ENCODE measurements at regions not wholly inside any gene's neighbourhood (a gene's known extent, or its start where the extent isn't known, plus 50 kb on each side); places are given as distances from the start of the nearest gene placed in this dataset.

DNA sequence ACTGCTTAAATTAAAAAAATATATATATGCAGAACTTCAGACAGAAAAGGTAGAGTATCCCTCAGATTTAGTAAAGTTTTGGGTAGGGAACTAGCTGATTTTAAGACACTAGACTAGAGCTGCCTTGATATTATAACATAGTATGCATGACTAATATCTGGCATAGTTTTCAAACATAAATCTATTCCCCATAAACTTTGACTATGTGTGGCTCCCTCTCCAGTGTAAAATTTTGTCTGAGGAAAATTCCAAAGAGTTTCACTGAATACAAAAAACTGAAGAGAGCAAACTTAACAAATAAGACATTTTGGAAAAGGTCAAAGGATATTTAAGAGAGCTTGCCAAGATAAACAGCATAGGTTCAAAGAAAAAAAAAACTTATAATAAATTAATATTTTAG is 66.2 kb upstream of the ZNF462 start:
- peaks cover 0 to 7% (median 4%) of the 10 kb centered on the region in 7 donors for H3K9me3 Mint-ChIP-seq
- Histone ChIP-seq H3K27ac (ENCODE audit: insufficient read depth, low read length, poor library complexity, severe bottlenecking) (no peak overlapping the region), H3K4me3 (ENCODE audit: low read depth, low read length) (no peak overlapping the region), H3K9me3 (ENCODE audit: control insufficient read depth in 2 of 2, low read length in 2 of 2) (no peaks in the 10 kb centered on the region), H3K36me3 (ENCODE audit: control insufficient read depth, insufficient read depth, low read length) (no peaks in the 10 kb centered on the region), H3K27me3 (ENCODE audit: control insufficient read depth, insufficient read depth, low read length) (no peaks in the 10 kb centered on the region), H3K4me1 (ENCODE audit: control insufficient read depth, insufficient read depth, low read length, poor library complexity, severe bottlenecking) (no peaks in the 10 kb centered on the region)
- no peak for DNase-seq
- no peaks in the 10 kb centered on the region for H3K4me1 Mint-ChIP-seq
- H3K4me3 Mint-ChIP-seq = no peak overlapping the region
- H3K27me3 Mint-ChIP-seq = no peaks in the 10 kb centered on the region
- no peaks in the 10 kb centered on the region for H3K36me3 Mint-ChIP-seq
- no peak for ATAC-seq (ENCODE audit: low read depth in 2 of 2)
- no peak overlapping the region for H3K27ac Mint-ChIP-seq

DNA sequence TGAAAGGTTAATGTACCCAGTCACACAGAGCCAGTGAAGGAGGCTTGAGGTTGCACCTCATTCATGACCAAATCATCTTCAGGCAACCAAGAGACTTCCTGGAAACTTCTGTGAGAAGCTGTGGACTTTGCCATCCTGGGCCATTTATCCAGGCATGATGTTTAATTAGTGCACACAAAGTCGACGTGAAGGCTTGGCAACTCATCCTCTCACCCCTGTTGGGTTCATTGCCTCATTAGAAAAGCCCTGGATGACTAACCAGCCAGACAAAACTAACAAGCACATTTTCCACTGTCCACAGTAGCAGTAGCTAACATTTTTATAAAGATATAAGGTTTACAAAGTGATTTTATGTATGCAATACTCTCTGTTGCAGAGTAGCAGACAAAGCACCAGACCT is 65.7 kb upstream of the ZNF462 start:
- no peak overlapping the region for H3K4me3 Mint-ChIP-seq
- no peak overlapping the region for H3K27ac Mint-ChIP-seq
- ATAC-seq (ENCODE audit: low read depth in 2 of 2) = no peak
- H3K27ac ChIP-seq (ENCODE audit: insufficient read depth, low read length, poor library complexity, severe bottlenecking) = no peak overlapping the region
- H3K36me3 ChIP-seq (ENCODE audit: control insufficient read depth, insufficient read depth, low read length) = no peaks in the 10 kb centered on the region
- H3K36me3 Mint-ChIP-seq = no peaks in the 10 kb centered on the region
- no peaks in the 10 kb centered on the region for H3K9me3 ChIP-seq (ENCODE audit: control insufficient read depth in 2 of 2, low read length in 2 of 2)
- no peak for DNase-seq
- peaks cover 0 to 10% (median 4%) of the 10 kb centered on the region in 7 donors for H3K9me3 Mint-ChIP-seq
- no peaks in the 10 kb centered on the region for H3K4me1 ChIP-seq (ENCODE audit: control insufficient read depth, insufficient read depth, low read length, poor library complexity, severe bottlenecking)
- no peaks in the 10 kb centered on the region for H3K4me1 Mint-ChIP-seq
- no peaks in the 10 kb centered on the region for H3K27me3 Mint-ChIP-seq
- H3K4me3 ChIP-seq (ENCODE audit: low read depth, low read length) = no peak overlapping the region
- H3K27me3 ChIP-seq (ENCODE audit: control insufficient read depth, insufficient read depth, low read length) = no peaks in the 10 kb centered on the region

DNA sequence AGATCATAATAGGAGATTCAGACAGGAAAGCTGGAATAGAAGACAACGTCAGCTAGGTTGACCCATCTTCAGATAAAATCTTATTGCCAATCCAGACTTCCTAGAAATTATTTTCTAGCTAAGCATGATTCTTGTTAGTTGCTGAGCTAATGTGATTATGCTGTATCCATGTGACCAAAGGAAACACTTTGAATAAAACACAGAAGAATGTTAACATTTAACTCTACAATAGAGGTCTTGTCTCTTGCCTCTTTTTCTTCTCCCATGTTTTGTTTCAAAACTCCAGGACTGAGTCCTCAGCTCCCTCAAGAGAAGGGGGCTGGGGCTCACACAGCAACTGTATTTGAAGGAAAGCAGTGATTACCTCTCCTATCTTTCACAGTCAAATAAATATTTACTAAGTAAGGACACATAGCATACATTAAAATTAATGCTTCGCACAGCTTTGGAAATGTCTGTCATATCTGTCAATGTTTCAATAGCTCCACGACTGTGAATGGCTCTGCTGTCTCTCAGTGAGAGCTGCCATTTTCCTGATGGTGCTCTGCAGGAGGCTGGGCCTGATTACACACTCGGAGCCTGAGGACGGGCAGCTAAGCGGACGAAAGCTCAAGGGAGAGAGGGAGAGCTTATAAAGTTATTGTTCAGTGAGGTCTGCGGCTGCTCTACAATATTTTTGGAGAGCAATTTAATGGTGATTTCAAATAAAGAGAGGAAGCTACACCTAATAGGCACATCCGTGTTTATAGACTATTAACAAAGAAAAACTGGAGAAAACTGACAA is 64.8 kb upstream of the ZNF462 start:
- H3K9me3 ChIP-seq (ENCODE audit: control insufficient read depth in 2 of 2, low read length in 2 of 2) = no peaks in the 10 kb centered on the region
- no peaks in the 10 kb centered on the region for H3K4me1 Mint-ChIP-seq
- no peak overlapping the region for H3K27ac Mint-ChIP-seq

DNA sequence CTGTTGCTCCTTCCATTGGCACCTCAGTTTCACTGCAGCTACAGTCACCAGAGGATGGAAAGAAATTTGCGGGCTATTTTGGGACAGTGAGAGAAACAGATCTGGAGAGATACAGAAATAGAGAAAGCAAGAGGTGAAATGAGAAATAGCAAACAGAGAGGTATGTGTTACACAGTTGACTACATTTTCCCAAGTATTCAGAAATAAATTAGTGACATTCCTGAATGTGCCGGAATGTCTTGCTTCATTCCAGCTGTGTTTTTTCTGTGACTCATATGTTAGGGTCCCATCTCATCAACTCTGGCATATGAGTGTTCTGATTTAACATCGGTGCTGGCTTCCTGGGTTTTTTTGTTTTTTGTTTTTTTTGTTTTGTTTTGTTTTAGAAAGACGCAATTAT is 63.8 kb upstream of the ZNF462 start:
- H3K4me1 Mint-ChIP-seq = no peaks in the 10 kb centered on the region
- Histone ChIP-seq H3K27me3 (ENCODE audit: control insufficient read depth, insufficient read depth, low read length) (no peaks in the 10 kb centered on the region), H3K36me3 (ENCODE audit: control insufficient read depth, insufficient read depth, low read length) (no peaks in the 10 kb centered on the region), H3K9me3 (ENCODE audit: control insufficient read depth in 2 of 2, low read length in 2 of 2) (no peaks in the 10 kb centered on the region), H3K4me1 (ENCODE audit: control insufficient read depth, insufficient read depth, low read length, poor library complexity, severe bottlenecking) (no peaks in the 10 kb centered on the region), H3K4me3 (ENCODE audit: low read depth, low read length) (no peak overlapping the region), H3K27ac (ENCODE audit: insufficient read depth, low read length, poor library complexity, severe bottlenecking) (no peak overlapping the region)
- no peaks in the 10 kb centered on the region for H3K27me3 Mint-ChIP-seq
- DNase-seq (no peak), ATAC-seq (ENCODE audit: low read depth in 2 of 2) (no peak)
- no peaks in the 10 kb centered on the region for H3K36me3 Mint-ChIP-seq
- H3K4me3 Mint-ChIP-seq = no peak overlapping the region
- H3K9me3 Mint-ChIP-seq = peaks cover 0 to 20% (median 4%) of the 10 kb centered on the region in 7 donors
- H3K27ac Mint-ChIP-seq = no peak overlapping the region

More for the DNA sequence above, 64.8 kb upstream of the ZNF462 start:
- Histone ChIP-seq H3K4me3 (ENCODE audit: low read depth, low read length) (no peak overlapping the region), H3K4me1 (ENCODE audit: control insufficient read depth, insufficient read depth, low read length, poor library complexity, severe bottlenecking) (no peaks in the 10 kb centered on the region), H3K27me3 (ENCODE audit: control insufficient read depth, insufficient read depth, low read length) (no peaks in the 10 kb centered on the region), H3K36me3 (ENCODE audit: control insufficient read depth, insufficient read depth, low read length) (no peaks in the 10 kb centered on the region), H3K27ac (ENCODE audit: insufficient read depth, low read length, poor library complexity, severe bottlenecking) (no peak overlapping the region)
- no peak for ATAC-seq (ENCODE audit: low read depth in 2 of 2)
- no peak for DNase-seq
- peaks cover 0 to 17% (median 4%) of the 10 kb centered on the region in 7 donors for H3K9me3 Mint-ChIP-seq
- no peaks in the 10 kb centered on the region for H3K36me3 Mint-ChIP-seq
- H3K27me3 Mint-ChIP-seq = no peaks in the 10 kb centered on the region
- H3K4me3 Mint-ChIP-seq = no peak overlapping the region

DNA sequence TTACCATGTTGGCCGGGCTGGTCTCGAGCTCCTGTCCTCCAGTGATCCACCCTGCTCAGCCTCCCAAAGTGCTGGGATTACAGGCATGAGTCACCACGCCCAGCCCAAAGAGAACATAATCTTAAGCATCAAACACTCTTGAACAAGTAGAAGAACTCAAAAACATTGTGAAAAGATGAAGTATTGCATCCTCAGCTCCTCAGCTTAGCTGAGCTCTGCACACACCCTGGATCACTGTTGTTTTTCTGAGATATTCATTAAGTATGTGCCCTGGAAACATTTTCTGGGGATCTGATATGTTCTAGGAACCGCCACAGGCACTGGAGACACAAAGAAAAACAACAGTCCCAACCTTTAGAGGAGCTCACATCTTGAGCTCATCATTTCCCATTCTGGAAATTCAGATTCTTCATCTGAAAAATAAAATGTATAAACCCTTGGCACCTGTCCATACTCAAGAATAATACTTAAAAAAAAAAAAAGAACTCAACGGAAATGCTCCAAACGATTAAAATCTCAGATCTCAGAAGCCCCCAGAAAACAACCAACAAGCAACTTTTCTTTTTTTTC is 62.2 kb upstream of the ZNF462 start:
- no peak overlapping the region for H3K4me3 Mint-ChIP-seq
- Histone ChIP-seq H3K4me1 (ENCODE audit: control insufficient read depth, insufficient read depth, low read length, poor library complexity, severe bottlenecking) (no peaks in the 10 kb centered on the region), H3K9me3 (ENCODE audit: control insufficient read depth in 2 of 2, low read length in 2 of 2) (no peaks in the 10 kb centered on the region), H3K27me3 (ENCODE audit: control insufficient read depth, insufficient read depth, low read length) (no peaks in the 10 kb centered on the region), H3K4me3 (ENCODE audit: low read depth, low read length) (no peak overlapping the region), H3K36me3 (ENCODE audit: control insufficient read depth, insufficient read depth, low read length) (no peaks in the 10 kb centered on the region), H3K27ac (ENCODE audit: insufficient read depth, low read length, poor library complexity, severe bottlenecking) (no peak overlapping the region)
- H3K36me3 Mint-ChIP-seq = no peaks in the 10 kb centered on the region
- DNase-seq (no peak), ATAC-seq (ENCODE audit: low read depth in 2 of 2) (no peak)
- H3K27me3 Mint-ChIP-seq = no peaks in the 10 kb centered on the region
- no peak overlapping the region for H3K27ac Mint-ChIP-seq
- no peaks in the 10 kb centered on the region for H3K4me1 Mint-ChIP-seq
- H3K9me3 Mint-ChIP-seq = peaks cover 0 to 21% (median 5%) of the 10 kb centered on the region in 7 donors

DNA sequence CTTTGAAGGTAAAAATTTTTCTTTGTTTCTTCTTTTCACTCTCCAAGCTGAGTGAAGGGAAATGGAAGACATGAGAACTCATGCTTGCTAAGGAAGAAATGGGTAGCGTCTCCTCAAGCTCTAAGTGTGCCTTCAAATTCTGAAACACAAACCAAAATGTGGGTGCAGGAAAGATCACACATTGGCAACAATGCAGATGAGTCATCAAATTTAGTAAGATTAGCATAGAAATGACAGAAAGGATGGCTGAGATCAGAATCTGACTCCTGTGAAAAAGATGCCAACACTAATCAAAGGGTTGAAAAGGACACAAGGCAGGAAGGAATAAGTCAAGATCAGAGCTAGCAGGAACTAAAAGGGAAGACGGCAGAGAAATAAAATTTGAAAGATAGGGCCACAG is 61.1 kb upstream of the ZNF462 start:
- no peaks in the 10 kb centered on the region for H3K27me3 Mint-ChIP-seq
- no peaks in the 10 kb centered on the region for H3K36me3 Mint-ChIP-seq
- Histone ChIP-seq H3K4me3 (ENCODE audit: low read depth, low read length) (no peak overlapping the region), H3K27me3 (ENCODE audit: control insufficient read depth, insufficient read depth, low read length) (no peaks in the 10 kb centered on the region), H3K4me1 (ENCODE audit: control insufficient read depth, insufficient read depth, low read length, poor library complexity, severe bottlenecking) (no peaks in the 10 kb centered on the region), H3K27ac (ENCODE audit: insufficient read depth, low read length, poor library complexity, severe bottlenecking) (no peak overlapping the region), H3K9me3 (ENCODE audit: control insufficient read depth in 2 of 2, low read length in 2 of 2) (no peaks in the 10 kb centered on the region), H3K36me3 (ENCODE audit: control insufficient read depth, insufficient read depth, low read length) (no peaks in the 10 kb centered on the region)
- no peak overlapping the region for H3K27ac Mint-ChIP-seq
- no peaks in the 10 kb centered on the region for H3K4me1 Mint-ChIP-seq
- H3K4me3 Mint-ChIP-seq = no peak overlapping the region
- ATAC-seq (ENCODE audit: low read depth in 2 of 2) = no peak
- peaks cover 0 to 28% (median 5%) of the 10 kb centered on the region in 7 donors for H3K9me3 Mint-ChIP-seq
- DNase-seq = no peak
